Muscle layer of colon (tissue), 2 donors: ENCODE measurements at regions not wholly inside any gene's neighbourhood (a gene's known extent, or its start where the extent isn't known, plus 50 kb on each side); places are given as distances from the start of the nearest gene placed in this dataset.
"Not testable (repeated sequence)": the region's sequence is repeated elsewhere in the genome, so short reads cannot be mapped to it uniquely, and the experiment has no call there.

Source experiments
- H3K27ac ChIP-seq: one replicate; pipeline ENCODE4 v1.7.0; 2013; ENCODE audit warnings: low read depth, mild to moderate bottlenecking, low read length, moderate library complexity
- H3K27me3 ChIP-seq, 2 donors: one replicate each; pipeline ENCODE4 v1.7.0; 2013; ENCODE audit warnings: low read length in 2 of 2, mild to moderate bottlenecking in 2 of 2; ENCODE audit not compliant: insufficient read depth in 2 of 2, control insufficient read depth in 1 of 2
- H3K36me3 ChIP-seq: one replicate; pipeline ENCODE4 v1.7.0; 2013; ENCODE audit warnings: mild to moderate bottlenecking, low read length; ENCODE audit not compliant: insufficient read depth
- H3K4me1 ChIP-seq: one replicate; pipeline ENCODE4 v1.7.0; 2013; ENCODE audit warnings: mild to moderate bottlenecking, low read length; ENCODE audit not compliant: insufficient read depth
- H3K4me3 ChIP-seq, 2 donors: one replicate each; pipeline ENCODE4 v1.7.0; 2013; ENCODE audit warnings: low read length in 2 of 2, low read depth in 1 of 2, mild to moderate bottlenecking in 1 of 2, moderate library complexity in 1 of 2
- H3K9ac ChIP-seq: one replicate; pipeline ENCODE4 v1.7.0; 2013; ENCODE audit warnings: low read length
- H3K9me3 ChIP-seq: one replicate; pipeline ENCODE4 v1.7.0; 2013; ENCODE audit warnings: mild to moderate bottlenecking, low read length
- donor health status: abdominal sarcoma.
- donor health status: Adenocarcinoma of cecum.

DNA sequence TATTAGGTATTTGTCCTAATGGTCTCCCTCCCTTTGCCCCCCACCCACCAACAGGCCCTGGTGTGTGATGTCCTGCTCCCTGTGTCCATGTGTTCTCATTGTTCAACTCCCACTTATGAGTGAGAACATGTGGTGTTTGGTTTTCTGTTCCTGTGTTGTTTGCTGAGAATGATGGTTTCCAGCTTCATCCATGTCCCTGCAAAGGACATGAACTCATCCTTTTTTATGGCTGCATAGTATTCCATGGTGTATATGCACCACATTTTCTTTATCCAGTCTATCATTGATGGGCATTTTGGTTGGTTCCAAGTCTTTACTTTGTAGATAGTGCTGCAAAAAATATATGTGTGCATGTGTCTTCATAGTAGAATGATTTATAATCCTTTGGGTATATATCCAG lies 81.4 kb upstream of the ZNF536 start:
- H3K27me3 ChIP-seq, H3K4me1 ChIP-seq, H3K4me3 ChIP-seq, H3K36me3 ChIP-seq, H3K9me3 ChIP-seq, H3K9ac ChIP-seq, H3K27ac ChIP-seq: not testable (repeated sequence)

DNA sequence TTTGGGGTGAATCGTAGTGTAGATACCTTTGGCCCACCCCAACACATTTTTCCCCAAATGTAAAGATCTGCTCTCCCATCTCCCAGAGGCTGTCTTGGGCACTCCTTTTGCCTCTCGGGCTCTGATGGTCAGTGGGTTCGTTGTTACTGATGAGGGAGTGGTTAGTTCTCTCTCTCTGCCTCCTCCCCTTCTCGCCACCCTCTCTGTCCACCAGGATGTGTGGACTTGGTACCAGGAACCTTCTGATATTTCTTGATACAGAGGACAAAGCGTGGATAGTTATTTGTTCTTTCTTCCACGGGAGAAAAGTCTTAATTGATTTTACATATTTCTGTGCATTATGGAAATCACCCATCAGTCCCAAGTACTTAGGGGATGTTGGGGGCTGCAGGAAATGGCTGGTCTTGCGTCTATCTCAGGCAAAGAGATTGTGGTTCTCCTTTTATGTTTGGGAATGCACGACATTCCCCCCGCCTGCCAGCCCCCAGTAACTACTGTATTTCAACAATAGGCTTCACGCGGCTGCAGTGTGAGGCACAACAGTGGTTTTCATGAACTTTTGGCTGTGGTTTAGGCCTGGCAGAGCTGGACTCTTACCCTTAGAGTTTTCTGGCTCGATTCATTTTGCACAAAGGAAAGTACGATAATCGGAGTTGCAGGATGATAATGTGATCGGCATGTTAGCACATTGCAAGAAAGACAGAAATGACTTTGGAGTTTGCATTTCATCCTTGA lies 79.0 kb upstream of the ZNF536 start:
- Histone ChIP-seq H3K9ac (no peak overlapping the region), H3K4me3 (no peak overlapping the region), H3K27ac (no peak overlapping the region)

DNA sequence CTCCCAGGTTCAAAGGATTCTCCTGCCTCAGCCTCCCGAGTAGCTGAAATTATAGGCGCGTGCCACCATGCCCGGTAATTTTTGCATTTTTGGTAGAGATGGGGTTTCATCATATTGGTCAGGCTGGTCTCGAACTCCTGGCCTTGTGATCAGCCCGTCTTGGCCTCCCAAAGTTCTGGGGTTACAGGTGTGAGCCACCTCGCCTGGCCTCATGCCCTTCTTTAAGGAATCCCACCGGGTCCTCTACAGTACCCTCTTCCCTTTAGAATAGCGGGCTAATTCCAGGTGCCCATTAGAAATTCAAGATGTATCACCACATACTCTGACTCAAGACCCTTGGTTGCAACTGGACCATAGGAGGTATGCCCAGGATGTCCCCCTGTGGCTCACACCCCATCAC lies 74.2 kb upstream of the ZNF536 start:
- H3K36me3 ChIP-seq, result no peaks in the 10 kb centered on the region
- no peaks in the 10 kb centered on the region for H3K27me3 ChIP-seq
- H3K9ac ChIP-seq, result no peak overlapping the region
- no peaks in the 10 kb centered on the region for H3K4me1 ChIP-seq
- no peaks in the 10 kb centered on the region for H3K9me3 ChIP-seq
- no peak overlapping the region for H3K27ac ChIP-seq
- H3K4me3 ChIP-seq, result no peak overlapping the region

More for the DNA sequence above, 79.0 kb upstream of the ZNF536 start:
- Histone ChIP-seq H3K9me3 (no peaks in the 10 kb centered on the region), H3K36me3 (no peaks in the 10 kb centered on the region), H3K27me3 (no peaks in the 10 kb centered on the region), H3K4me1 (no peaks in the 10 kb centered on the region)

DNA sequence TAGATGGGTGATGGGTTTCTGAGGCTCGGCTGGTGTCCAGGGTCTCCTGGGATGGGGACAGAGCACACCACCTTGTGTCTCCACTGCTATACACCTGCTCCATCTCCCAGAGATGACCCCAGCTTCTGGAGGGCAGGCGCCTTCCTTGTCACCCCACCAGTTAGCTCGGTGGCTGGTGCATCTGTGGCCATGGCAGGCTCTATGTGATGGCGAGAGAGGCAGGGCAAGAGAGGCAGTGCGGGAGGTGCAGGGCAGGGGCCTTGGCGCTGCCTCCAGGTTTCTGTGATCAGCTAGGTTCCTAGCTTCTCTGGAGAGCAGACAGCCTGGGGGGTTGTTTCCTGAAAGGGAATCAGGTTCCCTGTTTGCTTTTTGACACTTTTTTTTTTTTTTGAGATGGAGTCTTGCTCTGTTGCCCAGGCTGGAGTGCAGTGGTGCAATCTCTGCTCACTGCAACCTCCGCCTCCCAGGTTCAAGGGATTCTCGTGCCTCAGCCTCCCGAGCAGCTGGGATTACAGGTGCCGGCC lies 69.0 kb upstream of the ZNF536 start:
- no peak overlapping the region for H3K27ac ChIP-seq

DNA sequence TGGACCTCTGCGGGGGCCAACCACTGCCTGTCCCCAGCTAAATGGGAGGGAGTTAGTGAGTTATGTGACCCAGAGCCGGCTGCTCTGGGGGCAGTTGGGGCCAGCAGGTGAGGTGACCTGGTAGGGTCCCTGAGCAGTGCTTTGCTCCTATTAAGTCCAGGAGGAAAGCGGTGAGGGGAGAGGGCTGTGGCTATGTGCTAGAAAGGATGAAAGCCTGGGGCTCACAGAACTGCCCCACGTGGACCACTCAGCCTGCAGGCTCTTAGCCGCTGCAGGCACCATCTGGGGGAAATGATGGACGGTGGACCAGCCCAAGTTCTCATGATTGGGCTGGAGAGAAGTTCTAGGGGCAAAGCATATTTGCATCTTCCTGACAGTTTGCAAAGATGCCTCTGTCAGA lies 67.6 kb upstream of the ZNF536 start:
- Histone ChIP-seq H3K9me3 (no peaks in the 10 kb centered on the region), H3K4me1 (no peaks in the 10 kb centered on the region), H3K4me3 (no peak overlapping the region)

More for the DNA sequence above, 69.0 kb upstream of the ZNF536 start:
- Histone ChIP-seq H3K36me3 (no peaks in the 10 kb centered on the region), H3K4me1 (no peaks in the 10 kb centered on the region), H3K27me3 (no peaks in the 10 kb centered on the region), H3K9me3 (no peaks in the 10 kb centered on the region), H3K4me3 (no peak overlapping the region), H3K9ac (no peak overlapping the region)

DNA sequence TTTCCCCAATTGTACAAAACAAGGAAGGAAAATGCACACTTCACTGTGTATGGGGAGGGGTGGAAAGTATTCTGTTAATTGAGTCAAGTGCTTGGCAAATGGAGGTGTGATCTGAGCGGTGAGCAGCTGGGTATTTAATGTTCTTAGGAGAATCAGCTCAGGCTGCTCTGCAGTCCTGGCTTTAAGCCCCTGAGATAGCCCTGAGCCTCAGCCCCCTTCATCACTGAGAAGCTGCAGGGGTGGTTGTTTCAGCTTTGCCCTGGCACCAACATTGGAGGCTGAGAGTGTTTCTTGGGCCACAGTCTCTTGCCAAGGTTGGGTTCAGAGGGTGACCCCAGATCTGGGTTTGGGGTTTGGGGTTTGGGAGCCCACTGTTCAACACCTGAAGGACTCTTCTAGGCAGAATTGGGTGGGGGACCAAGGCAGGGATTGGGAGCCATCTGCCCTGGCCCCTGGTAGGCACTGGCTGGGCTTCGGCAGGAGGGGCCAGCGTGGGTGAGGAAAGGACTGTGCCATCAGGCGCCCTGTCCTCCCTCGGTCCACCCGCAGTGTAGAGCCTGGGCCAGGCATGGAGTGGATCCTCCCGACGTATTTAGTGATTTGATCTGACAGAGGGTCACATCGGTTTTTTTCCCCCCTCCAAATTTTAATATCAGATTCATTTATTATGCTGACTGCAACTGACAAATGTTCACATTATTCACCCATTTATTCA lies 66.7 kb upstream of the ZNF536 start:
- no peaks in the 10 kb centered on the region for H3K27me3 ChIP-seq
- H3K36me3 ChIP-seq, result no peaks in the 10 kb centered on the region
- no peak overlapping the region for H3K27ac ChIP-seq
- H3K4me1 ChIP-seq, result no peaks in the 10 kb centered on the region
- H3K9ac ChIP-seq, result no peak overlapping the region
- H3K4me3 ChIP-seq, result no peak overlapping the region
- no peaks in the 10 kb centered on the region for H3K9me3 ChIP-seq

More for the DNA sequence above, 67.6 kb upstream of the ZNF536 start:
- no peak overlapping the region for H3K27ac ChIP-seq
- H3K36me3 ChIP-seq, result no peaks in the 10 kb centered on the region
- H3K9ac ChIP-seq, result no peak overlapping the region
- H3K27me3 ChIP-seq, result no peaks in the 10 kb centered on the region

DNA sequence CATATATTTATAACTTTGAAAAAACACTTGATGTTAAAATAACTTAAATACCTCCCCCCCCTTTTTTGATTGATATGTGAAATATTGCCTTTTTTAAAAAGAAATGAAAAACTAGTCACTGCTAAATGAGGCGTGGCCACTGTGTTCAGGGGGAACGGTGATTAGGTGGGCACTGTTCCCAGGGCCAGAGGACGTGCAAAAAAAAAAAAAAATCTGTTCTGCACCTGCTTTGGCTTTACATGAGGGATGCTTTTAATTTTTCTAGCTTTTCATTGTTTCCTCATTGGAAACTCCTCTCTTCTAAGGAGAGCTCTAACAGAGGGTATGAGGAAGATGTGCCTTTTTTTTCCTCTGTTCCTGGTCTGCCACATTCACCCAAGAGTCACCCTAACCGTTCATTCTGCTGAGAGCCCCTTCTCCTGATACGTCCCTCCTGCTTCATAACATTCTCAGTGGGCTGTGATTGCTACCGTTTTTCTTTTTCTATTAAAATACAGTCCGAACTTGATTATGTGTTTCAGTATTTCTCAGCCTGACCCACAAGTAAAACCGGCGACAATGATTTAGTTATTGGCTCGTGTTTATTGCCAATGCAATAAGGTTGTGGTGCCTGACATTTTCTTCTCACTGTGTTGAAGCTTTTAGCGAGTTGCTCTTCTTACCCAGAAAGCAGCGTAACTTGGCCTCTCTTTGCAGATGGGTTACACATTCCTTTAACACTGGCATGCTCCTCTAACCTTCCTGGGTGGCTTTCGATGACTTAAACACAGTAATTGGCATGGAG lies 64.8 kb upstream of the ZNF536 start:
- H3K4me1 ChIP-seq, result no peaks in the 10 kb centered on the region
- H3K9ac ChIP-seq, result no peak overlapping the region
- H3K36me3 ChIP-seq, result no peaks in the 10 kb centered on the region
- H3K27me3 ChIP-seq, result no peaks in the 10 kb centered on the region
- H3K27ac ChIP-seq, result no peak overlapping the region
- no peaks in the 10 kb centered on the region for H3K9me3 ChIP-seq
- no peak overlapping the region for H3K4me3 ChIP-seq

DNA sequence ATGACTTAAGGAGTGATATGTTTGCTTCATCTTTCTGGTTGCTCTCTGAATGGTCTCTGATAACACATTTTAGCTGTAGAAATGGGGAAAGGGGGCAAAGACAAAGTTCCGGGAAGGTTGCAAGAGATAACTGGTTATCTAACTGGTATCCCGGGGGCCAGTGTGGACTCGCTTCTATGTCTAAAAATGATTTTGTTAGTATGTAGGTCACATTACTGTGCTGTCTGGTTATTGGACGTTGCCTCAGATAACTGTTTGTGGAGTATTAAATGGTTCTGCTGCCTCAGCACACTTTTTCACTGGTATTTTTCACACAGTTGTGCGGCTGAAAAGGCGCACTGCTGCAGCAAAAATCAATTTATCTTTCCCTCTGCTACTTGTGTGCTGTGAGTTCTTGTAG lies 63.0 kb upstream of the ZNF536 start:
- Histone ChIP-seq H3K36me3 (no peaks in the 10 kb centered on the region), H3K9ac (no peak overlapping the region), H3K27me3 (no peaks in the 10 kb centered on the region), H3K4me1 (no peaks in the 10 kb centered on the region), H3K4me3 (no peak overlapping the region), H3K9me3 (no peaks in the 10 kb centered on the region), H3K27ac (no peak overlapping the region)

DNA sequence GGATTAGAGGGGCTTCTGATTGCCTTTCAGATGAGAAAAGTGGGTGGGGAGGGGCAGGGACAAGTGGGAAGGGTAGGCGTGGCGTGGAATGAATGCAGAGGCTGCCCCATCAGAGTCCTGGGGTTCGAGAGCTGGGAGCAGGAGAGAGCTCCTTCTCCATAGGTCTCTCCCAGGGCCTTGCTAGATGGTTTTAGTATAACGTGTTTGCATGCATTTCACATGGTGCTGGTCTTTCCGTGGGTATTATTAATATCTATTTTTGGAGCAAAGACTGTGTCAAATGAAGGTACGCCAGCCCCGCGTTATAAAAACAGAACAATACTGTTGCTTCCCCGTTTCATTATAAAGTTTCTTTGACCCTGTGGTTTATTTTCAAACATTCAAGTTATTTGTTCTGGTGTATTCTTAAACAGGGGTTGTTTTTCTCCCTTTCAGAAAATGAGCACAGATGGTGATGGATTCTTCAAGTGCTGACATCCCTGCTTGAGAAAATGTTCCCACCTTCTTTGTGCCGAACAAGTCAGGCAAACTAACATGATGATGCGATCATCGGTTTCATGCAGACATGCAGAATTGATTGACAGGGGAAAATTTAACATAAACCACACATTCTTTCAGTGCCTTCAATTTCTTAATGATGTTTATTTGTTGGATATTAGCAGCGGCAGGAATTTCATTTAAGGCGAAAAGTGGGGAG lies 62.1 kb upstream of the ZNF536 start:
- Histone ChIP-seq H3K36me3 (no peaks in the 10 kb centered on the region), H3K27me3 (no peaks in the 10 kb centered on the region), H3K9me3 (no peaks in the 10 kb centered on the region), H3K4me3 (no peak overlapping the region), H3K4me1 (no peaks in the 10 kb centered on the region), H3K9ac (no peak overlapping the region), H3K27ac (no peak overlapping the region)

DNA sequence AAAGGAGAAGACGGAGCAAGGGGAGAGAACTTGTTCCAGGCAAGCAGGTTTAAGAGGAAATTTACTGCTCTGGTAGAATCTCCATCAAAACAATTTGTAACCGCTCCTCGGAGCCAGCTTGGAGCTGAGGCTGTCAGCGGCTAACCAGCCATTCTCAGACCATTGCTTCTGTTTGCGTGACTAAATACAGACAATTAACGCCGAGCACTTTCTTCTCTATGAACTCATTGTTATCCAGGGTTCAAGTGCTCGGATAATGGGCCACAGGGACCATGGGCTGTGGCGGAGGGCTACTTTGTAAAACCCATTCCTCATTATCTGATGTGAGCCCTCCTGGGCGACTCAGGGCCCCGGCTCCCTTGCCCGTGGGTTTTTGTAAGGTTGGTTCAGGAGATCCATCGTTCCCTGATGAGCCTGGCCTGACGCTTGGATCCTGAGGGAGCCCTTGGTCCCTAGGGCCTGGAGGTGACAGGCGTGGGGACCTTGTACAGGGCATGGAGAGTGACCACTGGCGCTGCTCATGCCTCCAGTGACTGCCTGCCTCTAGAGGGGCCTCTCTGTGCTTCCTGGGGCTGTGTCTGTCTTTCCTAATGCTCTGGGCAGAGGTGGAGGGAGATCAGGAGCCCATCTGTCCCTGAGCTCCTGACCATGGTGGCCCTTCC lies 61.5 kb upstream of the ZNF536 start:
- Histone ChIP-seq H3K27ac (no peak overlapping the region), H3K9me3 (no peaks in the 10 kb centered on the region), H3K27me3 (no peaks in the 10 kb centered on the region), H3K9ac (no peak overlapping the region), H3K4me1 (no peaks in the 10 kb centered on the region), H3K4me3 (no peak overlapping the region), H3K36me3 (no peaks in the 10 kb centered on the region)
